ENCODE measurements at regions not wholly inside any gene's neighbourhood (a gene's known extent, or its start where the extent isn't known, plus 50 kb on each side); places are given as distances from the start of the nearest gene placed in this dataset.

DNA sequence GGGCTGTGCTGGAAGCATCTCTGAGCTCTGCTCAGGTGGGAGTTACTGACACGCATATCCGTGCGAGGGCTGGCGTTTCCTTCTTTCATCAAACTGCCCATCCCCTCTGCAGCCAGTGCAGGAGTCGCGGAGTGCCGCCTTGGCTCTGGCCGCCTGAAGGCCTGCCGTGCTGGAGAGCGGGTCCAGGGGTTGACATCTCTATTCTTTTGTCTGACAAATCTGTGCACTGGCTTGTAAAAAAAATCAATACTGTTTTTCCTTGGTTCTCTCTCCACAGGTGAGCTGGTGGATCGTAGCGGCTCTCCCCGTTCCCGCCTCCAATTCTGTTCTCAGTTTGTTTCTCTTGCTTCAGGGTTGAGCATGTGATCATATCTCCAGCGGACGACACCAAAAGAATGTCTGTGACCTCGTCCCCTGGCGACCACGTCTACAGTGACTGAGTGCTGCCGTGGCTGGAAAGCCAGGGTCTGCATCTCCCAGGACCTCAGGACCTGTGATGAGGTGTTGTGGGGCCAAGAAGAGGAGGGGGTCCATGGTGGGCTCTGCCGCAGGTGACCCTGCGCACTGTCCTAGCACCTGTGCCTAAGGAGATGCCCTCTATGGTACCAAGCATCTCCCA is 214.3 kb upstream of the IRX4 start:
- TF ChIP-seq EZH2 (IDR thresholded peaks at IDR 0.05; ENCODE audit: low read depth, unreplicated experiment) (no peak), POLR2AphosphoS5 (IDR thresholded peaks at IDR 0.05; ENCODE audit: low read depth) (no peak), EZH2phosphoT487 (IDR thresholded peaks at IDR 0.05; ENCODE audit: unreplicated experiment) (no peak), STAT1 (IDR thresholded peaks at IDR 0.05; ENCODE audit: unreplicated experiment) (no peak)
- TF ChIP-seq, protein P1, sequence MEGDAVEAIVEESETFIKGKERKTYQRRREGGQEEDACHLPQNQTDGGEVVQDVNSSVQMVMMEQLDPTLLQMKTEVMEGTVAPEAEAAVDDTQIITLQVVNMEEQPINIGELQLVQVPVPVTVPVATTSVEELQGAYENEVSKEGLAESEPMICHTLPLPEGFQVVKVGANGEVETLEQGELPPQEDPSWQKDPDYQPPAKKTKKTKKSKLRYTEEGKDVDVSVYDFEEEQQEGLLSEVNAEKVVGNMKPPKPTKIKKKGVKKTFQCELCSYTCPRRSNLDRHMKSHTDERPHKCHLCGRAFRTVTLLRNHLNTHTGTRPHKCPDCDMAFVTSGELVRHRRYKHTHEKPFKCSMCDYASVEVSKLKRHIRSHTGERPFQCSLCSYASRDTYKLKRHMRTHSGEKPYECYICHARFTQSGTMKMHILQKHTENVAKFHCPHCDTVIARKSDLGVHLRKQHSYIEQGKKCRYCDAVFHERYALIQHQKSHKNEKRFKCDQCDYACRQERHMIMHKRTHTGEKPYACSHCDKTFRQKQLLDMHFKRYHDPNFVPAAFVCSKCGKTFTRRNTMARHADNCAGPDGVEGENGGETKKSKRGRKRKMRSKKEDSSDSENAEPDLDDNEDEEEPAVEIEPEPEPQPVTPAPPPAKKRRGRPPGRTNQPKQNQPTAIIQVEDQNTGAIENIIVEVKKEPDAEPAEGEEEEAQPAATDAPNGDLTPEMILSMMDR (conservative IDR thresholded peaks at IDR 0.05; ENCODE audit: low read depth in 2 of 2) = no peak
- TF ChIP-seq, protein P2, sequence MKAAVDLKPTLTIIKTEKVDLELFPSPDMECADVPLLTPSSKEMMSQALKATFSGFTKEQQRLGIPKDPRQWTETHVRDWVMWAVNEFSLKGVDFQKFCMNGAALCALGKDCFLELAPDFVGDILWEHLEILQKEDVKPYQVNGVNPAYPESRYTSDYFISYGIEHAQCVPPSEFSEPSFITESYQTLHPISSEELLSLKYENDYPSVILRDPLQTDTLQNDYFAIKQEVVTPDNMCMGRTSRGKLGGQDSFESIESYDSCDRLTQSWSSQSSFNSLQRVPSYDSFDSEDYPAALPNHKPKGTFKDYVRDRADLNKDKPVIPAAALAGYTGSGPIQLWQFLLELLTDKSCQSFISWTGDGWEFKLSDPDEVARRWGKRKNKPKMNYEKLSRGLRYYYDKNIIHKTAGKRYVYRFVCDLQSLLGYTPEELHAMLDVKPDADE (IDR thresholded peaks at IDR 0.05) = no peak

All from GM23338 (cell line).